Endodermal cell (in vitro differentiated cells): ENCODE measurements at regions not wholly inside any gene's neighbourhood (a gene's known extent, or its start where the extent isn't known, plus 50 kb on each side); places are given as distances from the start of the nearest gene placed in this dataset.

Experiments
- DNase-seq: peaks from one replicate; pipeline ENCODE4 v3.0.0-alpha.2; 2017
- H3K27ac ChIP-seq: 2 replicates; pipeline ENCODE4 v1.5.1; 2013; ENCODE audit warnings: mild to moderate bottlenecking, low read depth, low read length, moderate library complexity
- H3K27me3 ChIP-seq: 2 replicates; pipeline ENCODE4 v1.6.1; 2013; ENCODE audit warnings: mild to moderate bottlenecking, low read length, moderate library complexity; ENCODE audit not compliant: insufficient read depth, control insufficient read depth, poor library complexity, severe bottlenecking
- H3K36me3 ChIP-seq: 2 replicates; pipeline ENCODE4 v1.7.0; 2013; ENCODE audit warnings: mild to moderate bottlenecking, low read length, moderate library complexity; ENCODE audit not compliant: control insufficient read depth, insufficient read depth
- H3K4me1 ChIP-seq: one replicate; pipeline ENCODE4 v1.7.0; 2013; ENCODE audit warnings: low read length; ENCODE audit not compliant: control insufficient read depth, insufficient read depth
- H3K4me3 ChIP-seq: 2 replicates; pipeline ENCODE4 v1.5.1; 2013; ENCODE audit warnings: mild to moderate bottlenecking, low read length, moderate library complexity
- H3K9ac ChIP-seq: 2 replicates; pipeline ENCODE4 v1.6.1; 2013; ENCODE audit warnings: mild to moderate bottlenecking, low read length, moderate library complexity; ENCODE audit not compliant: poor library complexity, severe bottlenecking; ENCODE audit errors: extremely low read depth
- H3K9me3 ChIP-seq: 2 replicates; pipeline ENCODE4 v1.6.1; 2013; ENCODE audit warnings: mild to moderate bottlenecking, low read length, moderate library complexity; ENCODE audit not compliant: control insufficient read depth
- H3K27ac Mint-ChIP-seq: 2 replicates; pipeline ENCODE4 v1.8.0; 2020; ENCODE audit warnings: mixed read lengths
- H3K27me3 Mint-ChIP-seq: 2 replicates; pipeline ENCODE4 v1.8.0; 2021; ENCODE audit warnings: mild to moderate bottlenecking, mixed read lengths; ENCODE audit not compliant: insufficient read depth
- H3K36me3 Mint-ChIP-seq: 2 replicates; pipeline ENCODE4 v1.8.0; 2020; ENCODE audit warnings: low read depth, mixed read lengths
- H3K4me1 Mint-ChIP-seq: 2 replicates; pipeline ENCODE4 v1.8.0; 2020; ENCODE audit warnings: mixed read lengths
- H3K4me3 Mint-ChIP-seq: 2 replicates; pipeline ENCODE4 v1.8.0; 2020; ENCODE audit warnings: mild to moderate bottlenecking, moderate library complexity, mixed read lengths
- H3K9me3 Mint-ChIP-seq: 2 replicates; pipeline ENCODE4 v1.8.0; 2020; ENCODE audit warnings: mild to moderate bottlenecking, mixed read lengths
- WGBS, 2 experiments: methylation state at CpG; one replicate each; pipeline versions ENCODE4 v1.1.5 to v1.1.7; 2013; ENCODE audit warnings: missing lambda C conversion rate in 2 of 2, mixed read lengths in 1 of 2; ENCODE audit not compliant: insufficient coverage in 1 of 2, insufficient read length in 1 of 2; 5-methylcytosine and 5-hydroxymethylcytosine counted together
- TF ChIP-seq, protein P1 (sequence below): fragments of 200-600 bp; sonication (generic); conservative IDR thresholded peaks from 2 replicates; pipeline ENCODE4 v1.5.0; 2021; ENCODE audit warnings: antibody characterized with exemption, mild to moderate bottlenecking

DNA sequence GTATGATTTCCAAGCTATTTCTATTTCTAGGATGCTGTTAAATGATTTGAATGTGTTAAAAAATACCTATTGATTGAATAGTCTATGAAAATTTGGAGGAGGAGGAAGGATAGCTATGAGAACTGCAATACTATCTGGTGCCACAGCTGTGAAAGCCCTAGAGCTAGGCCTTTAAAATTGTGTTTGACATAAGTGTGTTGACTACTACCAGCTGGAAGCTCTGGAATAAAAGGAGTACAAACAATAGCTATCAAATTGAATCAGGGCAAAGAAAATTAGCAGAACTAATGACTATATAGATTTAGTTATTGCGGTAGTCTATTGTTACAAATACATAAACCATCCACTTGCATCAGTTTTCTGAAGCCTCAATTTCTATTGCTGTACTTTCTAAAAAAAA is 124.8 kb upstream of the CNTN5 start:
- TF ChIP-seq, protein P1, sequence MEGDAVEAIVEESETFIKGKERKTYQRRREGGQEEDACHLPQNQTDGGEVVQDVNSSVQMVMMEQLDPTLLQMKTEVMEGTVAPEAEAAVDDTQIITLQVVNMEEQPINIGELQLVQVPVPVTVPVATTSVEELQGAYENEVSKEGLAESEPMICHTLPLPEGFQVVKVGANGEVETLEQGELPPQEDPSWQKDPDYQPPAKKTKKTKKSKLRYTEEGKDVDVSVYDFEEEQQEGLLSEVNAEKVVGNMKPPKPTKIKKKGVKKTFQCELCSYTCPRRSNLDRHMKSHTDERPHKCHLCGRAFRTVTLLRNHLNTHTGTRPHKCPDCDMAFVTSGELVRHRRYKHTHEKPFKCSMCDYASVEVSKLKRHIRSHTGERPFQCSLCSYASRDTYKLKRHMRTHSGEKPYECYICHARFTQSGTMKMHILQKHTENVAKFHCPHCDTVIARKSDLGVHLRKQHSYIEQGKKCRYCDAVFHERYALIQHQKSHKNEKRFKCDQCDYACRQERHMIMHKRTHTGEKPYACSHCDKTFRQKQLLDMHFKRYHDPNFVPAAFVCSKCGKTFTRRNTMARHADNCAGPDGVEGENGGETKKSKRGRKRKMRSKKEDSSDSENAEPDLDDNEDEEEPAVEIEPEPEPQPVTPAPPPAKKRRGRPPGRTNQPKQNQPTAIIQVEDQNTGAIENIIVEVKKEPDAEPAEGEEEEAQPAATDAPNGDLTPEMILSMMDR, result no peak
- no peak overlapping the region for H3K4me3 Mint-ChIP-seq
- WGBS, 2 experiments, result no CpG with 5 or more reads among the region's 1 CpG

DNA sequence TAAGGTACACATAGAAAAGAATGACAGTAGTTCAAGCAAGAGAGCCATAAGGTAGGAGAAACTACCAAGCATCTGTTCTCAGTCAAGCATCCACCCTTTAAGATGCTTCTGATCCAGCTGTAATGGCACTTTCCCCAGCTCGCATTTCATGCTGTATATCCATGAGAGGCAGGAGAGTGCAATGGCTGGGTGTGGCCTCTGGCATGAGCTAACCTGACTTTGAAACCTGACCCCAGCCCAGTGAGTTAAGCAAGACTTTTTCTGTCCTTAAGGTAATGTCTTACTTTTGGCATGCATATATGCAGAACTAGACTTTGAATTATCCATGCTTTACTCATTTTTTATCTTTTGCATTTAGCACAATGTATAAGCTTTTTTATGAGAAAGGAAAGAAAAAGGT is 79.8 kb upstream of the CNTN5 start:
- Histone ChIP-seq H3K4me3 (no peak overlapping the region), H3K9me3 (peaks cover 6% of the 10 kb centered on the region), H3K36me3 (no peaks in the 10 kb centered on the region), H3K9ac (no peak overlapping the region), H3K4me1 (no peaks in the 10 kb centered on the region), H3K27me3 (no peaks in the 10 kb centered on the region), H3K27ac (no peak overlapping the region)
- peak; percentile 66 for DNase-seq
- 72% methylated on average over 1 of the region's 1 CpG; no CpG with 5 or more reads in 1 of the 2 experiments for WGBS, 2 experiments
- Mint-ChIP-seq H3K4me3 (no peak overlapping the region), H3K4me1 (no peaks in the 10 kb centered on the region), H3K36me3 (peaks cover 2% of the 10 kb centered on the region), H3K9me3 (peaks cover 7% of the 10 kb centered on the region), H3K27ac (no peak overlapping the region), H3K27me3 (no peaks in the 10 kb centered on the region)
- TF ChIP-seq, protein P1, result no peak

More for the DNA sequence above, 124.8 kb upstream of the CNTN5 start:
- Mint-ChIP-seq H3K27me3 (no peaks in the 10 kb centered on the region), H3K4me1 (no peaks in the 10 kb centered on the region), H3K36me3 (no peaks in the 10 kb centered on the region), H3K9me3 (peaks cover 16% of the 10 kb centered on the region), H3K27ac (no peak overlapping the region)
- no peak overlapping the region for H3K27ac ChIP-seq
- H3K9me3 ChIP-seq, result no peaks in the 10 kb centered on the region
- no peak for DNase-seq
- H3K4me1 ChIP-seq, result no peaks in the 10 kb centered on the region
- H3K27me3 ChIP-seq, result no peaks in the 10 kb centered on the region
- H3K36me3 ChIP-seq, result no peaks in the 10 kb centered on the region
- H3K4me3 ChIP-seq, result no peak overlapping the region
- H3K9ac ChIP-seq, result no peak overlapping the region

DNA sequence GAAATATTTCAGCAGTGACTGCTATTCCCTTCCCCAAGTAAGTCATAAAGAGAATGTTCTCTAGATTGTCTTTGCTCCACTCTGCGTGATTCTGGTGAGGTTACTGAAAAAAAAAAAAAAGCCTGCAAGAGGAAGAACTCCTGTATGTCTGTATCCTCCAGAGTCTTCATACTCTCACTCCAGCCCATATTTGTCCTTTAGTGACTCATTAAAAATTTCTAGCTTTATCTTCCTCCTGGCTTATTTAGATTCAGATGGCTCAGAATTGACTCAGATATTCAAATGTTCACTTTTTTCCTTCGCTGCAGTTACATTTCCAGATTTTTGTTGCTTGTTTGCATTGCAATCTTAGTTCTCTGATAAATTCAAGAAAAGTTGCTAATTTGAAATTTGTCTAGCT is 76.3 kb upstream of the CNTN5 start:
- no peak overlapping the region for H3K4me3 ChIP-seq
- no peaks in the 10 kb centered on the region for H3K4me1 Mint-ChIP-seq
- 95 to 100% methylated on average over 1 to 2 of the region's 2 CpGs for WGBS, 2 experiments
- H3K27me3 Mint-ChIP-seq, result no peaks in the 10 kb centered on the region
- H3K4me1 ChIP-seq, result no peaks in the 10 kb centered on the region
- H3K9me3 ChIP-seq, result peaks cover 6% of the 10 kb centered on the region
- no peak overlapping the region for H3K4me3 Mint-ChIP-seq
- no peak for DNase-seq
- peaks cover 2% of the 10 kb centered on the region for H3K36me3 Mint-ChIP-seq
- no peaks in the 10 kb centered on the region for H3K27me3 ChIP-seq
- no peak overlapping the region for H3K27ac Mint-ChIP-seq
- TF ChIP-seq, protein P1, result no peak
- H3K27ac ChIP-seq, result no peak overlapping the region
- H3K36me3 ChIP-seq, result no peaks in the 10 kb centered on the region
- no peak overlapping the region for H3K9ac ChIP-seq
- peaks cover 7% of the 10 kb centered on the region for H3K9me3 Mint-ChIP-seq
